GM11168 (cell line): ENCODE measurements at regions not wholly inside any gene's neighbourhood (a gene's known extent, or its start where the extent isn't known, plus 50 kb on each side); places are given as distances from the start of the nearest gene placed in this dataset.
"Not testable (repeated sequence)": the region's sequence is repeated elsewhere in the genome, so short reads cannot be mapped to it uniquely, and the experiment has no call there.

Source experiments
- in situ Hi-C: fragments of 300-500 bp; cut with MboI; formaldehyde crosslinking; loops from one replicate; pipeline ENCODE4 v1.12.0; 2022; ENCODE audit warnings: low sequenced_read_pairs; ENCODE audit not compliant: unreplicated experiment

- in situ Hi-C loops: no loop called here
These were observed 760.8 kb upstream of the ARPP21 start for GRCh38 chr3:34878488-34878887.

GRCh38 chr3:34881026-34881425, 758.3 kb upstream of the ARPP21 start:
- in situ Hi-C loops: no loop called here

GRCh38 chr3:34882764-34883163, 756.6 kb upstream of the ARPP21 start:
- in situ Hi-C loops: no loop called here

GRCh38 chr3:34884007-34884406, 755.3 kb upstream of the ARPP21 start:
- in situ Hi-C loops: no loop called here

GRCh38 chr3:34886443-34886842, 752.9 kb upstream of the ARPP21 start:
- in situ Hi-C loops: no loop called here

GRCh38 chr3:34889641-34890040, 749.7 kb upstream of the ARPP21 start:
- in situ Hi-C loops: no loop called here

- in situ Hi-C loops: no loop called here
These were observed 749.1 kb upstream of the ARPP21 start for GRCh38 chr3:34890247-34890646.

- in situ Hi-C loops: no loop called here
These were observed 747.4 kb upstream of the ARPP21 start for GRCh38 chr3:34891941-34892340.

GRCh38 chr3:34895841-34896240, 743.5 kb upstream of the ARPP21 start:
- in situ Hi-C loops: no loop called here

- in situ Hi-C loops: not testable (repeated sequence)
These were observed 729.6 kb upstream of the ARPP21 start for GRCh38 chr3:34909679-34910078.

GRCh38 chr3:34919025-34919424, 720.3 kb upstream of the ARPP21 start:
- in situ Hi-C loops: no loop called here

GRCh38 chr3:34920806-34921205, 718.5 kb upstream of the ARPP21 start:
- in situ Hi-C loops: no loop called here

GRCh38 chr3:34924961-34925360, 714.4 kb upstream of the ARPP21 start:
- in situ Hi-C loops: no loop called here

GRCh38 chr3:34925851-34926250, 713.5 kb upstream of the ARPP21 start:
- in situ Hi-C loops: no loop called here

- in situ Hi-C loops: no loop called here
These were observed 710.3 kb upstream of the ARPP21 start for GRCh38 chr3:34929036-34929435.

- in situ Hi-C loops: no loop called here
These were observed 704.7 kb upstream of the ARPP21 start for GRCh38 chr3:34934660-34935059.

- in situ Hi-C loops: no loop called here
These were observed 700.5 kb upstream of the ARPP21 start for GRCh38 chr3:34938784-34939183.

- in situ Hi-C loops: no loop called here
These were observed 697.1 kb upstream of the ARPP21 start for GRCh38 chr3:34942256-34942655.

- in situ Hi-C loops: no loop called here
These were observed 691.5 kb upstream of the ARPP21 start for GRCh38 chr3:34947834-34948233.

- in situ Hi-C loops: no loop called here
These were observed 690.8 kb upstream of the ARPP21 start for GRCh38 chr3:34948517-34948916.

GRCh38 chr3:34955680-34956079, 683.6 kb upstream of the ARPP21 start:
- in situ Hi-C loops: no loop called here

GRCh38 chr3:34956511-34956910, 682.8 kb upstream of the ARPP21 start:
- in situ Hi-C loops: no loop called here

- in situ Hi-C loops: no loop called here
These were observed 681.6 kb upstream of the ARPP21 start for GRCh38 chr3:34957677-34958076.
